ENCODE measurements at regions not wholly inside any gene's neighbourhood (a gene's known extent, or its start where the extent isn't known, plus 50 kb on each side); places are given as distances from the start of the nearest gene placed in this dataset.

- DNase-seq: no peak
Measured at GRCh38 chr5:135134691-135135381, 100.8 kb upstream of the PITX1 start.

DNA sequence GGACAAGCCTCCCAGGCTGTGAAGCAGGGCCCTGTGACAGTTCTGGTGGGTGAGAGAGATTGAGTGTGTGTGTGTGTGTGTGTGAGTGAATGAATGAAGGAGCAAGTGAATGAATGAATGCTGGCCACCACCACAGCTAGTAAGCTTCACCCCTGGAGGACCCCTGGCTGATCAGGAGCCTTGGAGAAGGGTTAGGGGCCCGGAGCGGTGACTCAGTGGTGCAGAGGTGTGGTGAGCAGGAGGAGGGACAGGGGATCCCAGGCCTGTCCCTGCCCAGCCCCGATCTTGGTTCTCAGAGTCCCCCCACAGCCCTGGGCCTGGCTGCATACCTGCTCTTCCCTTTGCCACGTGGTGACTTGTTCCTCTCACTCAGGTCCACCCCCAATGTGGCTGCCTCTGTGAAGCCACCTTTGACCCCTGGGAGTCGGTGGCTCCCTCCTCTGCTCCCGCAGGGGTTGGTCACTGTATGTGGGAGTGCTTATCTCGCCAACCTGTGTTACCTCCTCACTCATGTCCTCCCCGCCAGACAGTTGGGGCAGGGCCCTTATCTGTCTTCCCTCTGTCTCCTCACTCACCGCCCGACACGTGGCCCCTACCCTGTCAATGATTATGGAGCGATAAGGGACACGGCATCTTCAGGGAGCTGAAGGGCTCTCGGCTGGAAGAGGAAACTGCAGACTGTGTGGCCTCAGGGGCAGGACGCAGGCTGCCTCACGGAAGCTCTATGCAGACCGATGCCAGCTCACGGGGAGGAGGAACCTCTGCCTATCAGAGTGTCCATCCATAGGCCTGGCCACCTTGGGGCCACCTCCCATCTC lies 99.9 kb upstream of the PITX1 start:
- no peak for DNase-seq

GRCh38 chr5:135133181-135133580 lies 99.2 kb upstream of the PITX1 start:
- DNase-seq: no peak

GRCh38 chr5:135131801-135132680 lies 98.0 kb upstream of the PITX1 start:
- DNase-seq: no peak

- no peak for DNase-seq
Measured at GRCh38 chr5:135130261-135131215, 96.5 kb upstream of the PITX1 start.

GRCh38 chr5:135129307-135129706 lies 95.3 kb upstream of the PITX1 start:
- DNase-seq: no peak

DNA sequence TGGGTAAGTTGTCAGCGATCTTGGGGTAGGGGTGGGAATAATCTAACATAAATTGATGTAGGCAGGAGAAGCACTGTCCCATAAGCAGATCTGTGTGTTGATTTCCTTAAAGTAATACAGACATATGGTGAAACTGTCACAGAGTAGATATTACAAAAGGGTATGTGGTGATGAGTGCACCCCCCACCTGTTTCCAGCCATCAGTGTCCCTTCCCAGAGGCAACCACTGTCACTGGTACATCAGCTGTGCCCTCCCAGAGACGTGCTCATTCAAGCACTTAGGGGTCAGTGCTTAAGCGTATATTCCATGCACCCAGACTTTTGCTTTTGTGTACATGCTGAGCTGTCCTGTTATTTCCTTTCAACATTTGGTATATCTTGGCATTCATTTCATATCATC lies 94.3 kb upstream of the PITX1 start:
- no peak for DNase-seq

DNA sequence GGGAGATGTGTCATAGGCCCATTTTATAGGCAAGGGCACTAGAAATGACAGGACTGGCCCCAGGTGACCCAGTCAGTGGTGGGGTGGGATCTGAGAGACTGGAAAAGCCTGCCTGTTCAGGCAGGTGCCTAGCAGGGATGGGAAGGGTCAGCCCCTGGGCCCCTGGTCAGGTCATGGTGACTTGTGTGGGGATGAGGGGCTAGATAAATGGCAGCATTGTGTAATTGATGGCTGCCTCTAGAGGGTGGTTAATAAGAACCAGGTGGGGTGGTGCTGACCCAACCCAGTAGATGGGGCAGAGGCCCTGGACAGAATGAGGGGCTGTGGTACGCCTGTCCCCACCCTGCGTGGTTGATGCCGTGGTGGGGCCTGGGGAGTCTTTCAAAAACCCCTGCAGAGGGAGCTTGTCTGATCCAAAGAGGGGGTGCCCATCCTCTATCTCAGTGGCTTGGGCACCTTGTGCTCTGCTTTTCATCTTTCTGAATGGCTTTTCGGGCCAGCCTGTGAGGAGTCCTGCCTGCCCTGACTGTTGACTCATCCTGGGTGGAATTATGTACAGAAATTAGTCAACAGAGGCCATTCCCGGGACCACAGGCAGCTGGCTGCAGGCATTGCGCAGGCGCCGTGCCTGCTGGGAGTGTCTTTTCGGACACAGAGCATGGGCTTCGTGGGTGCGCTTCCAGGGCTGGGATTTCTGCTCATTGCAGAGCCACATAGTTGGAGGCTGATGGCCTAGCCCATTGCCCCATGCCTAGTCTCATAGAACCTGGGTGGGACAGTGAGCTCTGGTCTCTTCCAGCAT lies 93.6 kb upstream of the PITX1 start:
- no peak for DNase-seq

DNA sequence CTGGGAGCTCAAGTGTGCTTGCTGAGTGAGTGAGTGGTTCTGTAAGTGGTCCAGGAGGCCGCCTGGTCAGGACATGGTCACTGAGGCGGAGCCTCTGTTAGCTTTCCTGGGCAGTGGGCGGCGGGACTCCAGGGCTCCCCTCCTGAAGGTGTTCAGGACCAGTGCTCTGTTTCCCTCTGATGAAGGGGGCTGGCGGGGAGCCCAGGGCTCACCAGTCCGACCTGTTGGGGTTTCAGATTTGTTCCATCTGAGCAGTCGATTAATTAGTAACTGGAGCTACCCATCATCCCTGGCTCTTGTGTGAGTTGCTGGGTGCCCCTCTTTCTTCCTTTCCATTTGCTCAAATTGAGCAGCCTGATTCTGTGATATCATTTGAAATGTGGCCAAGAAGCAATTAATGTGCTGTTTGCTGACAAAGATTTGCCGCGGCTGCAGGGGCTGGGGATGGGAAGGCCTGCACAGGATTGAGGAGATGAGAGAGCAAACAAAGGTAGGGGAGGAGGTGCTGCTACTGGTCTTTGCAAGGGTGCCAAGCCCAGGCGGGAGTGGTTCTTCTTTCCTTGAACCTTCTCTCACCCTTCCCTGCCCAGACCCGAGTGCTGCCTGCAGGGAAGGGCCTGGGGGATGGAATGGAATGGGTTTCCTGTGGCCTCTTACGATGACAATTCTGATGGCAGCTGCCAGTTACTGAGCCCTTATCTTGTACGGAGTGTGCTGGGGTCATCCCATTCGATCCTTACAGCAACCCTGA lies 92.8 kb upstream of the PITX1 start:
- DNase-seq: no peak

DNA sequence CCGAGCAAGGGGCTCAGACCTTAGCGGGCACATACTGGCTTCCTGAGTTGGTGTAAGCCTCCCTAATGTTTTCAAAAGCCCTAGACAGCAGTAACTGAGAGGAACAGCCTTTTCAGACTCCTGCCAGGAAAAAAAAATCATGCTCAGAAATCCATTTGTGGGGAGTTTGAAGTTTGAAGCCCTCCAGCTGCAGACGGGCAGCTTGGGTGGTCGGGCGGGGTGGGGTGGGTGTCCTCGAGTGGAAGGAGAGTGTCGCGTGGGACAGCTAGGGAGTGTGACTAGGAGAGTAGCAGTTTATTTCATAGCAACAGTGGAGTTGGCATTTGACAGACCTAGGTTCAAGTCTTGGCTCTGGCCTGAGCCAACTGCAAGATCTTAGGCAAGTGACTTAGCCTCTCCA lies 90.7 kb upstream of the PITX1 start:
- no peak for DNase-seq

GRCh38 chr5:135124128-135124527 lies 90.1 kb upstream of the PITX1 start:
- no peak for DNase-seq

DNA sequence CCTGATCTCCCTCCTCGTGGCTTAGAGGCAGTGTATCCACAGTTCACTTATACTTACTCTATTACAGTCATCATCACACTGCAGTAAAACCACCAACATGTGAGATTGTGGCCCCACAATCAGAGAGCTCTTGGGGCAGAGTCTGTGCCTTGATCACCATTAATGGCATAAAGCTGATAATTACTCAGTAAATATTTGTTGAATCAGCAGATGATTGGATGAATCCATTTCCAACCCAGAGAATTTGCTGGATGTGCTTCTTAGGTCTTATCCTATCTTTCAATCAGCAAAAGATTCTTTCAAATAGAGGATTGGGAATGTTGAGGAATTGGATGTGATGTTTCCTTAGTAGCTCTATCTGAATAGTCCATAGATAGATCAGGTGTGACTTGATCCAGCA lies 88.8 kb upstream of the PITX1 start:
- no peak for DNase-seq

DNA sequence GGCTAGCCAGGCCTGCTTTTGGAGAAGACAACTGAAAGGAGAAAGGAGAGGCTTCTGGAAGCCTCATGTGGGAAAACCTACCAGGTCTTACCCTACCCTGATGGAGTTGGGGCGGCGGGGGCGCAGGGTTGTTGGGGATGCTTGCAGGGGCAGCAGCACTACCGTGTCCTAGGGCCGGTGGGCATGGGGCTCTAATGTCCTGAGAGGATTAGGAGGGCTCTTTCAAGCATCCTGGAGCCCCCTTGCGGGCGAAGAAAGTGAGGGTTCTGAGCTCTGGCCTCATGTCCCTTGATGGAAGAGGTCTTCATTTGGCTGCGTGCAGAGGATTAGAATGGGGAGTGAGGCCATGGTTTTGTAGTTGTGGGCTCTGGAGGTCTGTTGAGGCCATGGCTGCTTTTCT lies 86.9 kb upstream of the PITX1 start:
- no peak for DNase-seq

DNA sequence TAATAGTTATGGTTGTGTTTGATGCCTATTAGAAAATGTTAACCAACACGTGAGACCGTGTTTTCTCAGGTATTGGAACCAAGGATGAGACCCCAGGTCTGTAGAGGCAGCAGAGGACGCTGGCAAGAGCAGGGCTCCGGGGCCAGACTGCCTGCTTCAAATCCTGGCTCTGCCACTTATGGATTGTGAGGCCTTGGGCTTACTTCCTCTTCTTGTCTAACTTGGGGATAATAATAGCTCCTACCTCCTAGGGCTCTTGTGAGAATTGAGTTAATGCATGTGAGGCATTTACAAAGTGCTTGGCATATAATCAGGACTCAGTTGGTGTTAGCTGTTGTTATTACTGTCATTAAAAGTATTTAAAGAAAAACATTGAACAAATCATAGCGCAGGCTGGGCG lies 85.5 kb upstream of the PITX1 start:
- DNase-seq: no peak

- no peak for DNase-seq
Measured at GRCh38 chr5:135117590-135117989, 83.6 kb upstream of the PITX1 start.

DNA sequence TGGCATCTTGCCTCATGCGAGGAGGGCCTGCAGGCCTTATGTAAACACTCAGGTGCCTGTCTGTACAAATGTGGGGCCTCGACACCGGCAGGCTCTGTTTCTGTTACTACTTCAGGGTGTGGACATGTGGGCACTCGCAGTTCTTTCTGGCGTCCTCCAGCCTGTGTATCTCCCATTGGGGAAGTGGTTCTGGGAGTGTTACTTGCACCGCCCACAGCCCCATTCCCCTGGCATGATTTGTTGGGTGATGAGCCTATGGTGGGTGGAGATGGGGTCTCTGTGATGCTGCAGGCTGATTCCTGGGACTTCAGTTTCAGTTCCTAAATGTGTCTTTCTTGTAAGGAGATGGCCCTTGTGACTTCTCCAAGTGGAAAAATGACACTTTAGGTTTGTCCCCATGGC lies 82.1 kb upstream of the PITX1 start:
- DNase-seq: no peak

DNA sequence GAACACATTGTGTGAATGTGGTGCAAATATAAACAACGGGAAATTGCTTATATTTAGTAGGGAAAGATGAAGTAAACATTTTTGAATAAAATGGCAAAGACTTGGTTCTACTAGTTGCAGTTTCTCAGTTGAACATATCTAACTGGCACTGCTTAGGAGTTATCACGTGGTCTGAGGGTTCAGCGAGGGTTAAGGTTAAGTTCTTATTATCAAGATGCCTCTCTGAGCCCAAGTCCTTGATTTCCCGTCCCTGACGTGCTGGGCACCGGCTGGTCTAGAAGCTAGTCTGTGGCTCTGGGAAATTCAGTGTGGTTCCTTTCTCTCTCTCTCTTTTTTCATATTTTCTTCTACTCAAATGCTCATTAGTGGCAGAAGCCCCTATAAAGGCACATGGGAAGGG lies 81.6 kb upstream of the PITX1 start:
- no peak for DNase-seq

GRCh38 chr5:135114759-135115158 lies 80.7 kb upstream of the PITX1 start:
- DNase-seq: no peak

DNA sequence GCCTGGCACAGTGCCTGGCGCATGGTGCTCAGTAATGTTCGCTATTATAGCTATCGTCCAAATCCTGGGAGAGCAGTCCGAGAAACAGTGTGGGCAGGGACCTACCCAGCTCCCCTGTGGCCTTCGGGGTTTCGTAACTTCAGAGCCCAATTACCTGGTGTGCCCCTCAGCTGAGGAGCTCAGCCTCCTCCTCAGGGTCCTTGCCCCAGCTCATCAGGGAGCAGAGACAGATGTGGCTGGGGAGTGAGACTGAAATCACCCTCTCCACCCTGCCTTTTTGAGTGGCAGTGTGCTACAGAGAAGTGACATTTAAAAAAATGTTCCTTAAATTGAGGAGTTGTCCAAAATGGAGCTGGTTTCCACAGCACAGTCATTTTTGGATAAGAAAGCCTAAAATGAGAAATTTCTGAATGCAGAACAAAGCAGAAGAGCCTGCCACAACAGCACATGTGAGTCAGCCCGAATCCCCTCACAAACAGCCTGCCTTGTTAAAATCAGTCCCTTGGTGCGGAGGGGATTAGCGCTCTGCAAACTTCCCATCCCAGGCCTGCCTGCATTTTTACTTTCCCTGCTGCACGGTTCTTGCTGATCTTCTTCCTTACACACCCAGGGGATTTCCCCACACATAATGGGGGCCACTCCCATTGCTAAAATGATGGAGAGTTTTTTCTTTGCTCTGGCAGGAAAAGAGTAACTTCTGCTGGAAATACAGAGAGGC lies 78.1 kb upstream of the PITX1 start:
- no peak for DNase-seq

All from stimulated activated CD8-positive, alpha-beta memory T cell treated with anti-CD3 and anti-CD28 coated beads, Interleukin-4, amount 100 ng/mL, for 48 hours (primary cell).